Nephron progenitor cell (in vitro differentiated cells): ENCODE measurements at regions not wholly inside any gene's neighbourhood (a gene's known extent, or its start where the extent isn't known, plus 50 kb on each side); places are given as distances from the start of the nearest gene placed in this dataset.

Experiments used
- DNase-seq: peaks from one replicate; pipeline ENCODE4 v3.0.0; 2021
- H3K27ac Mint-ChIP-seq: 2 replicates; pipeline ENCODE4 v1.8.0; 2021; ENCODE audit warnings: mild to moderate bottlenecking, moderate library complexity, mixed read lengths
- H3K27me3 Mint-ChIP-seq: 2 replicates; pipeline ENCODE4 v1.8.0; 2021; ENCODE audit warnings: mild to moderate bottlenecking, low read depth, mixed read lengths; ENCODE audit not compliant: poor library complexity
- H3K36me3 Mint-ChIP-seq: 2 replicates; pipeline ENCODE4 v1.8.0; 2021; ENCODE audit warnings: low read depth, mixed read lengths
- H3K4me1 Mint-ChIP-seq: 2 replicates; pipeline ENCODE4 v1.8.0; 2021; ENCODE audit warnings: mixed read lengths
- H3K4me3 Mint-ChIP-seq: 2 replicates; pipeline ENCODE4 v1.8.0; 2021; ENCODE audit warnings: mild to moderate bottlenecking, moderate library complexity, mixed read lengths
- H3K9me3 Mint-ChIP-seq: 2 replicates; pipeline ENCODE4 v1.8.0; 2021; ENCODE audit warnings: mild to moderate bottlenecking, moderate library complexity, mixed read lengths
- CTCF ChIP-seq: fragments of 200-600 bp; sonication (generic); IDR thresholded peaks from 2 replicates; pipeline ENCODE4 v1.5.0; 2021; ENCODE audit warnings: antibody characterized with exemption

DNA sequence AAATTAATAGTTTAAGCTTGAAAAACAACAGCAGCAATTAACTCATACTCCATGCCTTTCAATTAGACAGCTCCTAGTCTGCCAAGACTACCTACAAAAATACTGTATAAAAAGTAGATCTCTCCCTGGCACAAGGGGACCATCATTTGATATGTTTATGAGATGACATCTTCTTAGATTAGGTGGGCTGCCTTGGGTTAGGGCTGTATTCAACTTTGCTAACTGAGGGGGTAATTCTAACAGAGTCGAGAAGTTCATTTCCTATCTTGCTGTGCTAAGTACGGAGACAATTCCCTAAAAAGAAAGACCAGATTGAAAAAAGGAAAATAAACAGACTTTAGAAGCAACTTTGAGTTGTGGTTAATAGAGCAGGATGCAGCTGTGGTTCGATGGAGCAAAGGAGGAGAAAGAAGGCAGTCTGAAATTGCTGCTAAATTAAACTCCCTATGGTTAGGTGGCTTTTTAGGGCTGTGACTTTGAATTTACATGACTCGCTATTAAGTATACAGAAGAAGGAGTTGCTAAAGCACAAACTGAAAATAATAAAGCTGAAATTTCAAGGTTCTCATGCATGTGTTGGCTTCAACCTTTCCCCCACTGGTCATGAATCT lies 75.4 kb downstream of the CDC7 start:
- H3K4me3 Mint-ChIP-seq: no peak overlapping the region
- DNase-seq: no peak
- H3K4me1 Mint-ChIP-seq: peaks cover 37% of the 10 kb centered on the region
- H3K9me3 Mint-ChIP-seq: no peaks in the 10 kb centered on the region
- H3K27me3 Mint-ChIP-seq: peaks cover 5% of the 10 kb centered on the region
- TF ChIP-seq CTCF: no peak
- H3K36me3 Mint-ChIP-seq: no peaks in the 10 kb centered on the region
- H3K27ac Mint-ChIP-seq: peak overlapping the region; percentile 1

DNA sequence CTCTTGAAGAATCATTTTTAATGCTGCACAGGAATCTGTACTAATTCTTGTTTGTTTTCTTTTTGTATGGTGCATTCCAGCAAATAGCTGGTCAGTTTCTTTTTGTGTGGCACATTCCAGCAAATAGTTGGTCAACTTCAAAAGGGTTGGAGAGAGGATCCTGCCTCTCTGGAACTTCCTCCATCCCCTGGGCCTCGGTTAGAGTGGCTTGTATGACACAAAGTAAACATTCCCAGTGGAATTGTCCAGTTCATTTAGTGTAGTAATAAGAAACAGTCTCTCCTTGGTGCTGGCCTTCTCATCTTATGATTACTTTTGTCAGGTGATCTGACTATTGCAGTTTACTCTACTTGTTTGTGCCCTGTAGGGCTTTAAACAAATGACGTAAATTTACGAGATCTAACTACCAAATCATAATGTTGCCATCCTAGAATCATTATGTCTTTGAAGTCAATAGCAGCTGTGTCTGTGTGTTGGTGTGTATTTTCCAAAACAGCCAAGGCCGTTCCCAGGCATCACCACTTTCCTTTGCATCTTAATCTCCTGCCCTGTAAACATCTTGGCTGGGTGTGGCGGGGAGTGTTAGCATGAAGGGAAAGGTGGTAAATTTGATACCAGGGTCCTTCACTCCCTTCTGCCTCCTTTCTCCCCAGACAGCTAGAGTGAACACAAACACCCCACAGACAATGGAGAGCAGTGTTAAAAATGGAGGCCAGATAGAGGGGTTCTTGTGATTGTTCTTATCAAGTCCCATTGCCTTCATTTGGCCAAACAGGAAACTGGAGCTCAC lies 77.9 kb downstream of the CDC7 start:
- Mint-ChIP-seq H3K27ac (peak overlapping the region; percentile 40), H3K27me3 (peaks cover 7% of the 10 kb centered on the region), H3K9me3 (no peaks in the 10 kb centered on the region), H3K36me3 (no peaks in the 10 kb centered on the region), H3K4me3 (peak overlapping the region; percentile 18), H3K4me1 (peaks cover 32% of the 10 kb centered on the region)
- DNase-seq: no peak
- no peak for TF ChIP-seq CTCF

GRCh38 chr1:91579658-91580228 lies 79.1 kb downstream of the CDC7 start:
- no peaks in the 10 kb centered on the region for H3K36me3 Mint-ChIP-seq
- no peak overlapping the region for H3K27ac Mint-ChIP-seq
- peaks cover 10% of the 10 kb centered on the region for H3K27me3 Mint-ChIP-seq
- peaks cover 33% of the 10 kb centered on the region for H3K4me1 Mint-ChIP-seq
- H3K9me3 Mint-ChIP-seq: no peaks in the 10 kb centered on the region
- no peak overlapping the region for H3K4me3 Mint-ChIP-seq
- TF ChIP-seq CTCF: no peak
- no peak for DNase-seq

- Mint-ChIP-seq H3K36me3 (no peaks in the 10 kb centered on the region), H3K9me3 (no peaks in the 10 kb centered on the region), H3K27ac (no peak overlapping the region), H3K27me3 (peaks cover 6% of the 10 kb centered on the region), H3K4me3 (no peak overlapping the region), H3K4me1 (peaks cover 48% of the 10 kb centered on the region)
- TF ChIP-seq CTCF: no peak
- no peak for DNase-seq
These were observed 81.8 kb downstream of the CDC7 start for GRCh38 chr1:91582431-91582921.

- H3K27me3 Mint-ChIP-seq: peaks cover 6% of the 10 kb centered on the region
- H3K9me3 Mint-ChIP-seq: no peaks in the 10 kb centered on the region
- no peak overlapping the region for H3K4me3 Mint-ChIP-seq
- TF ChIP-seq CTCF: no peak
- no peak for DNase-seq
- peaks cover 48% of the 10 kb centered on the region for H3K4me1 Mint-ChIP-seq
- H3K36me3 Mint-ChIP-seq: no peaks in the 10 kb centered on the region
- H3K27ac Mint-ChIP-seq: no peak overlapping the region
These were observed 82.7 kb downstream of the CDC7 start for GRCh38 chr1:91583326-91583755.
